ENCODE measurements at regions not wholly inside any gene's neighbourhood (a gene's known extent, or its start where the extent isn't known, plus 50 kb on each side); places are given as distances from the start of the nearest gene placed in this dataset.

GRCh38 chr19:5392486-5392885 is 51.9 kb upstream of the PTPRS start:
- TF ChIP-seq BHLHE40 (IDR thresholded peaks at IDR 0.05; ENCODE audit: borderline replicate concordance), result no peak
- TF ChIP-seq ELF4 (IDR thresholded peaks at IDR 0.05), result no peak
- no peak for TF ChIP-seq NFRKB (IDR thresholded peaks at IDR 0.05)
- no peak for TF ChIP-seq FOXM1 (IDR thresholded peaks at IDR 0.05; ENCODE audit: borderline replicate concordance)

All from HEK293T (cell line).